ENCODE measurements at regions not wholly inside any gene's neighbourhood (a gene's known extent, or its start where the extent isn't known, plus 50 kb on each side); places are given as distances from the start of the nearest gene placed in this dataset.

DNA sequence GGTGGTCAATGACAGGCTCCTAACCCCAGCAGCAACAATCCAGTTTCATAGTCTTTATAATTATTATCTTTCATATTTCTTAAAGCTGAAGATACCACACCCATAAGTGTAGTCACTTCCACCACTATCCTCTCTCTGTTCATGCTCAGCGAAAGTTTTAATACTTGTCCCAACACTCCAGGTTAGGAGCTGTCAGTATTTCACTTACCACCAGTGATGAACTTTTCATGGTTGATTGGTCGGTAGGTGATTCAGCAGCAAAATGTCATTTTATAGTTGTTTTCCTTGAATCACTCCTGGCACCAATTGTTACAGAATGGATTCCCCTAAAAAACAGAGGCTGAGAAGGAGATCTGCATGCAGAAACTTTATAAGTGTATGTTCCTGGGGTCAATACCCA lies 324.9 kb downstream of the CCDC85A start:
- Histone ChIP-seq H3K9me3 (no peaks in the 10 kb centered on the region), H3K36me3 (no peaks in the 10 kb centered on the region), H3K27me3 (no peaks in the 10 kb centered on the region), H3K27ac (no peak overlapping the region), H3K4me3 (no peak overlapping the region), H3K4me1 (no peaks in the 10 kb centered on the region)
- no peak for DNase-seq (ENCODE audit: low spot score in 2 of 2)
- TF ChIP-seq, protein P1, sequence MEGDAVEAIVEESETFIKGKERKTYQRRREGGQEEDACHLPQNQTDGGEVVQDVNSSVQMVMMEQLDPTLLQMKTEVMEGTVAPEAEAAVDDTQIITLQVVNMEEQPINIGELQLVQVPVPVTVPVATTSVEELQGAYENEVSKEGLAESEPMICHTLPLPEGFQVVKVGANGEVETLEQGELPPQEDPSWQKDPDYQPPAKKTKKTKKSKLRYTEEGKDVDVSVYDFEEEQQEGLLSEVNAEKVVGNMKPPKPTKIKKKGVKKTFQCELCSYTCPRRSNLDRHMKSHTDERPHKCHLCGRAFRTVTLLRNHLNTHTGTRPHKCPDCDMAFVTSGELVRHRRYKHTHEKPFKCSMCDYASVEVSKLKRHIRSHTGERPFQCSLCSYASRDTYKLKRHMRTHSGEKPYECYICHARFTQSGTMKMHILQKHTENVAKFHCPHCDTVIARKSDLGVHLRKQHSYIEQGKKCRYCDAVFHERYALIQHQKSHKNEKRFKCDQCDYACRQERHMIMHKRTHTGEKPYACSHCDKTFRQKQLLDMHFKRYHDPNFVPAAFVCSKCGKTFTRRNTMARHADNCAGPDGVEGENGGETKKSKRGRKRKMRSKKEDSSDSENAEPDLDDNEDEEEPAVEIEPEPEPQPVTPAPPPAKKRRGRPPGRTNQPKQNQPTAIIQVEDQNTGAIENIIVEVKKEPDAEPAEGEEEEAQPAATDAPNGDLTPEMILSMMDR (IDR thresholded peaks at IDR 0.05), result no peak
- TF ChIP-seq POLR2A (IDR thresholded peaks at IDR 0.05), result no peak
- no peak for TF ChIP-seq EP300 (IDR thresholded peaks at IDR 0.05)
- 92 to 96% methylated on average over 2 of the region's 2 CpGs for WGBS, 2 donors

DNA sequence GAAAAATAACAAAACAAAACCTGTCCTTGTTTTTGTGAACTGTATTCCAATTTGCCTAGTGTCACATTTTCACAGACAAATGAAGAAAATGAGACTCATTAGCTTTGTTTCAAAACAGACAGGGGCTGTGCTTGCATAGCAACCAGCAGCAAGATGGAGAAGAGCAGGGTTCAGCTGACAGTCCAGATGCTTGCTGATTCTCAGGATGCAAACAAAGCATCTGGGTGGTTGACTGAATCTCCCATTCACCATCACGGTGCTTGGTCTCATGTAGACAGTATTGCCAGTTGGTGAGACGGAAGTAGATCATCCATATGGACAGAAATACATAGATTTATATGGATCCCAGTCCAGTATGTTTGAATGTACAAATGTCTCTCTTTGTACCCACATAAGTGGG lies 326.8 kb downstream of the CCDC85A start:
- DNase-seq (ENCODE audit: low spot score in 2 of 2), result no peak
- TF ChIP-seq POLR2A (IDR thresholded peaks at IDR 0.05), result no peak
- no peak for TF ChIP-seq EP300 (IDR thresholded peaks at IDR 0.05)
- TF ChIP-seq, protein P1 (IDR thresholded peaks at IDR 0.05), result no peak
- WGBS, 2 donors, result 85 to 94% methylated on average over 2 of the region's 2 CpGs
- Histone ChIP-seq H3K4me1 (no peaks in the 10 kb centered on the region), H3K4me3 (no peak overlapping the region), H3K27ac (no peak overlapping the region), H3K9me3 (no peaks in the 10 kb centered on the region), H3K36me3 (no peaks in the 10 kb centered on the region), H3K27me3 (no peaks in the 10 kb centered on the region)

DNA sequence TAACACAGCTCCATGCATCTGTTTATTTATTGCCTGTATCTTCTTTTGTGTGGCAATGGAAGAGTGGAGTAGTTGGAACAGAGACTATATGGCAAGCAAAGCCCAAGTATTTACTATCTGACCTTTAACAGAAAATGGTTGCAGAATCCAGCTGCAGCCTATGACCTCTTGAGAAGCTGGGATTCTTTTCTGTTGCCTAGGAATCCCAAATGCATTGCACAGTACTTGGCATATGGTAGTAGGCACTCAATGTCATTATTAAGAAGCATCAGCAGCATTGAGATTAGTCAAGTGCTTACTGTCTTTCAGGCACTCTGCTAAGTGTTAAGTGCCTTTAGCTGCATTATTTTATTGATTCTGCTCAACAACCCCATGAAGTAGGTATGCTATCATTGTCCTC lies 331.6 kb downstream of the CCDC85A start:
- no peaks in the 10 kb centered on the region for H3K36me3 ChIP-seq
- DNase-seq (ENCODE audit: low spot score in 2 of 2), result no peak
- H3K4me1 ChIP-seq, result no peaks in the 10 kb centered on the region
- H3K9me3 ChIP-seq, result no peaks in the 10 kb centered on the region
- no peaks in the 10 kb centered on the region for H3K27me3 ChIP-seq
- no peak overlapping the region for H3K27ac ChIP-seq
- TF ChIP-seq, protein P1 (IDR thresholded peaks at IDR 0.05), result no peak
- TF ChIP-seq EP300 (IDR thresholded peaks at IDR 0.05), result no peak
- TF ChIP-seq POLR2A (IDR thresholded peaks at IDR 0.05), result no peak
- H3K4me3 ChIP-seq, result no peak overlapping the region

DNA sequence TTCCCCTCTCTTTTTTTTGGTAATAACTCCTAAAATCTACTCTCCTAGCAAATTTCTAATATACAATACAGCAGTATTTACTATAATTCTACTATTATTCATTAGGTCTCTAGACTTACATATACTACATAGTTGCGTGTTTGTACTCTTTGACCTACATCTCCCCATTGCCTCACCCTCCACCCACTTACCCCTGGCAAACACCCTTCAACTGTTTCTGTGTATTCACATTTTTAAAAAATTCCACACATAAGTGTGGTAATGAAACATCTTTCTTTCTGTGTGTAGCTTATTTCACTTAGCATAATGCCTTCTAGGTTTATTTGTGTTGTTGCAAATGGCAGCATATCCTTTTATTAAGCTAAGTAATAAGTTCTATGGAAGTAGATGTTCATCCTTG lies 336.0 kb downstream of the CCDC85A start:
- H3K4me3 ChIP-seq, result no peak overlapping the region
- TF ChIP-seq EP300 (IDR thresholded peaks at IDR 0.05) (no peak), POLR2A (IDR thresholded peaks at IDR 0.05) (no peak)
- TF ChIP-seq, protein P1 (IDR thresholded peaks at IDR 0.05), result no peak
- no peak overlapping the region for H3K27ac ChIP-seq
- no peaks in the 10 kb centered on the region for H3K27me3 ChIP-seq
- DNase-seq (ENCODE audit: low spot score in 2 of 2), result no peak
- H3K4me1 ChIP-seq, result no peaks in the 10 kb centered on the region
- no peaks in the 10 kb centered on the region for H3K36me3 ChIP-seq
- H3K9me3 ChIP-seq, result no peaks in the 10 kb centered on the region
- WGBS, 2 donors, result 0% methylated on average over 1 of the region's 1 CpG

DNA sequence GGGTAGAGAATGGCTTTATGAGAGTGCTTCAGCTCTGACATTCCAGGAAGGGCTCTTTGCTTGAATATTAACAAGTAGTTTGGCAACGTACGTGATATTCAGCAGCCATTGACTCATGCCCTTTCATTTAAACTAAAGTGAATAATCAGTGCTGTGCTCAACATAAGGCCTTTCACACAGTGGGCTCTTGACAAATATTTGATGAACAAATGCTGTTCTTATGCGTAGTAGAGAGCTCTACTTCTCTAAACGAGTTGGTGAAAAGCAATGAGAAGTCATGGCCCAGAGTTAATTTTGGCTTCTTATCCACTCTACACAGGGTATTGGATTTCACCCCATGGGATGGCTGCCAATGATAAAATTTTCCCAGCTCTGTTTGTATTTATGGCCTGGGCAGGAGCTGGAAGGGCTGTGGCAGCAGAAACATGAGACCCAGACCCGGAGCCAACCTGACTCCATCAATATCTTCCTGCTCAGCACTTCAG lies 338.9 kb downstream of the CCDC85A start:
- TF ChIP-seq, protein P1 (IDR thresholded peaks at IDR 0.05), result no peak
- no peak for TF ChIP-seq POLR2A (IDR thresholded peaks at IDR 0.05)
- no peak for TF ChIP-seq EP300 (IDR thresholded peaks at IDR 0.05)
- no peaks in the 10 kb centered on the region for H3K27me3 ChIP-seq
- no peaks in the 10 kb centered on the region for H3K9me3 ChIP-seq
- DNase-seq (ENCODE audit: low spot score in 2 of 2), result no peak
- no peaks in the 10 kb centered on the region for H3K4me1 ChIP-seq
- H3K27ac ChIP-seq, result no peak overlapping the region
- no peak overlapping the region for H3K4me3 ChIP-seq
- no peaks in the 10 kb centered on the region for H3K36me3 ChIP-seq
- 20 to 38% methylated on average over 5 of the region's 5 CpGs for WGBS, 2 donors

Data from tibial nerve (tissue), 4 donors.